WERI-Rb-1 (cell line): ENCODE measurements at regions not wholly inside any gene's neighbourhood (a gene's known extent, or its start where the extent isn't known, plus 50 kb on each side); places are given as distances from the start of the nearest gene placed in this dataset.

Experiments
- DNase-seq: peaks from one replicate; pipeline ENCODE4 v3.0.0-alpha.2; 2020
- H3K27ac ChIP-seq: fragments of 250-450 bp; sonication (Bioruptor Pico); 2 replicates; pipeline ENCODE4 v1.5.1; 2020; ENCODE audit warnings: mild to moderate bottlenecking, moderate library complexity
- H3K27me3 ChIP-seq: fragments of 250-450 bp; sonication (Bioruptor Pico); 2 replicates; pipeline ENCODE4 v1.5.1; 2021; ENCODE audit warnings: mild to moderate bottlenecking, low read depth, moderate library complexity; ENCODE audit not compliant: insufficient read depth, severe bottlenecking
- H3K36me3 ChIP-seq: fragments of 250-450 bp; sonication (Bioruptor Pico); 2 replicates; pipeline ENCODE4 v1.5.1; 2020; ENCODE audit warnings: mild to moderate bottlenecking, moderate library complexity
- H3K4me3 ChIP-seq: 2 replicates; pipeline ENCODE4 v1.5.1; 2011; ENCODE audit warnings: low read depth, mild to moderate bottlenecking, control low read depth, low read length
- H3K9me3 ChIP-seq: fragments of 250-450 bp; sonication (Bioruptor Pico); 2 replicates; pipeline ENCODE4 v1.5.1; 2021; ENCODE audit warnings: mild to moderate bottlenecking, moderate library complexity; ENCODE audit not compliant: severe bottlenecking
- TF ChIP-seq, protein P1 (sequence below): IDR thresholded peaks from 2 replicates; pipeline ENCODE4 v1.5.1; 2011; ENCODE audit warnings: low read depth, mild to moderate bottlenecking, control low read depth, inconsistent platforms, low read length

DNA sequence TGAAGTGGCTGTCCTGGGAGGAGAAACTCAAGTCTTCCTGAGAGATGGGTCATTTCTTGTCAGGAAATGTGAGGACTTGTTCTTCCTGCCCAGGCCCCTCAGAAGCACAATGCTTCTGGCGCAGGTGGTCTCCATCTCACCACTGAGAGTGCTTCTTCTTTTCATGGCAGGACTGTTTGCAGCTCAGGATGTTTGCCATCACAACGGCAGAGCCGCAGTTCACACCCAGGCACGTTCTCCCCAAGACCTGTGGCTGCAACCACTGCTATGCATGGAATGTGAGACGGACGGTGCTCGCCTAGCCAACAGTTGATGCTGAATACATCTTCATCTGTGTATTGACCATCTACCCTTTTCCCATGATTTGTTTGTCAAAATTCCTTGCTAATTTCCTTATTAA, 216.3 kb downstream of the GADD45G start:
- H3K36me3 ChIP-seq: no peaks in the 10 kb centered on the region
- no peak for DNase-seq
- H3K4me3 ChIP-seq: no peak overlapping the region
- TF ChIP-seq, protein P1, sequence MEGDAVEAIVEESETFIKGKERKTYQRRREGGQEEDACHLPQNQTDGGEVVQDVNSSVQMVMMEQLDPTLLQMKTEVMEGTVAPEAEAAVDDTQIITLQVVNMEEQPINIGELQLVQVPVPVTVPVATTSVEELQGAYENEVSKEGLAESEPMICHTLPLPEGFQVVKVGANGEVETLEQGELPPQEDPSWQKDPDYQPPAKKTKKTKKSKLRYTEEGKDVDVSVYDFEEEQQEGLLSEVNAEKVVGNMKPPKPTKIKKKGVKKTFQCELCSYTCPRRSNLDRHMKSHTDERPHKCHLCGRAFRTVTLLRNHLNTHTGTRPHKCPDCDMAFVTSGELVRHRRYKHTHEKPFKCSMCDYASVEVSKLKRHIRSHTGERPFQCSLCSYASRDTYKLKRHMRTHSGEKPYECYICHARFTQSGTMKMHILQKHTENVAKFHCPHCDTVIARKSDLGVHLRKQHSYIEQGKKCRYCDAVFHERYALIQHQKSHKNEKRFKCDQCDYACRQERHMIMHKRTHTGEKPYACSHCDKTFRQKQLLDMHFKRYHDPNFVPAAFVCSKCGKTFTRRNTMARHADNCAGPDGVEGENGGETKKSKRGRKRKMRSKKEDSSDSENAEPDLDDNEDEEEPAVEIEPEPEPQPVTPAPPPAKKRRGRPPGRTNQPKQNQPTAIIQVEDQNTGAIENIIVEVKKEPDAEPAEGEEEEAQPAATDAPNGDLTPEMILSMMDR: no peak
- H3K27ac ChIP-seq: no peak overlapping the region
- H3K9me3 ChIP-seq: no peaks in the 10 kb centered on the region
- H3K27me3 ChIP-seq: no peaks in the 10 kb centered on the region

- no peak overlapping the region for H3K27ac ChIP-seq
- no peak for DNase-seq
- H3K27me3 ChIP-seq: no peaks in the 10 kb centered on the region
- no peaks in the 10 kb centered on the region for H3K9me3 ChIP-seq
- H3K36me3 ChIP-seq: no peaks in the 10 kb centered on the region
- TF ChIP-seq, protein P1: no peak
- no peak overlapping the region for H3K4me3 ChIP-seq
These were observed 218.2 kb downstream of the GADD45G start for GRCh38 chr9:89822996-89823395.

DNA sequence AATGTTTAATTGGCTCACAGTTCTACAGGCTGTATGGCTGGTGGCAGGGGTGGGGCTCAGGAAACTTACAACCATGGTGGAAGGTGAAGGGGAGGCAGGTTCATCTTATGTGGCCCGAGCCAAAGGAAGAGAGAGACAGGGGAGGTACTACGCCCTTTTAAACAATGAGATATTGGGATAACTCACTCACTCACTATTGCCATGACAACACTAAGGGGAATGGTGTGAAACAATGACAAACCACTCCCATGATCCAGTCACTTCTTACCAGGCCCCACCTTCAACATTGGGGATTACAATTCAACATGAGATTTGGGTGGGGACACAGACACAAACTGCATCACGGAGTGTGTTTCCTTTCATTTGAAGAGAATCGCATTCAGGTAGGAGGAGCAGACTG, 220.9 kb downstream of the GADD45G start:
- no peak for DNase-seq
- Histone ChIP-seq H3K27me3 (no peaks in the 10 kb centered on the region), H3K27ac (no peak overlapping the region), H3K36me3 (no peaks in the 10 kb centered on the region), H3K9me3 (no peaks in the 10 kb centered on the region), H3K4me3 (no peak overlapping the region)
- TF ChIP-seq, protein P1: no peak

DNA sequence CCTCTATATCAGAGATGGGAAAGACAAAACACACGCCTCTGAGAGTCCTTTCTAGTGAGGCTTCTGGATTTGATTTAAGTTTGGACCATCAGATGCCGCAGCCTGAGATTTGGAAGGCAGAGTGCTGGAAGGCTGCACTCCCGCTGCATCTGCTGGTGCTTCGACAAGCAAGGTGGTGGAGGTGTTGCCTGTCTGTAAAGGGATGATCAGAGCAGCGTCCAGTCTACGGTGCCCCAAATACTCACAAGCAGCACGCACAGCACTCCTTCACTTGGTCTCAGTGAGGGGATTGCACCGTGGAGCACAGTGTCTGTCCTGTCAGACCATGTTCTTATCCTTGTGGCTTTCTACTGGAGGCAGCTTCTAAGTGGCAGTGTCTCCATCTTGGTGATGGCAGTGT, 221.4 kb downstream of the GADD45G start:
- H3K27ac ChIP-seq: no peak overlapping the region
- H3K36me3 ChIP-seq: no peaks in the 10 kb centered on the region
- no peak overlapping the region for H3K4me3 ChIP-seq
- no peaks in the 10 kb centered on the region for H3K9me3 ChIP-seq
- TF ChIP-seq, protein P1: no peak
- no peaks in the 10 kb centered on the region for H3K27me3 ChIP-seq
- no peak for DNase-seq

- DNase-seq: no peak
- H3K36me3 ChIP-seq: no peaks in the 10 kb centered on the region
- no peak overlapping the region for H3K4me3 ChIP-seq
- H3K27me3 ChIP-seq: no peaks in the 10 kb centered on the region
- H3K9me3 ChIP-seq: no peaks in the 10 kb centered on the region
- H3K27ac ChIP-seq: no peak overlapping the region
- TF ChIP-seq, protein P1: no peak
These were observed 224.5 kb downstream of the GADD45G start for GRCh38 chr9:89829346-89829745.

DNA sequence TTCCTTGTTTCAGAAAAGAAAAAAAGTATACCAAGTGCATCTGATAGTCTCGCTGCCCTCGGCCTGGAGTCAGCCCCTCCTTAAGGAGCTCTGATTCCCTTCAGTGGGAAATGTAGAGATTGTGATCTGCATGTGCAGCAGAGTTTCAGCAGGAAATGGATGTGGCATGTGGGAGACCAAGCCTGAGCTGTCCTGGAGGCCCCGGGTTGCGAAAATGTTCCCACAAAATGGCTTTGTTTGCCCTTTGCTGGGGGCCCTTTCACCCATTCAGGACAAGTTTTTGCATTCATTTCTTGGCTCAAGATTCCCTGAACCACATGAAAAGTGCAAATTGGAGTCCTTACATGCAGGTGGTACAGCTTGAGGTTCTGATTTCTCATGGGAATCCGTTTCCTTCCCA, 230.9 kb downstream of the GADD45G start:
- no peaks in the 10 kb centered on the region for H3K27me3 ChIP-seq
- H3K4me3 ChIP-seq: no peak overlapping the region
- H3K36me3 ChIP-seq: no peaks in the 10 kb centered on the region
- H3K9me3 ChIP-seq: no peaks in the 10 kb centered on the region
- DNase-seq: no peak
- no peak overlapping the region for H3K27ac ChIP-seq
- TF ChIP-seq, protein P1: no peak
